Tibial nerve (tissue), 4 donors: ENCODE measurements at regions not wholly inside any gene's neighbourhood (a gene's known extent, or its start where the extent isn't known, plus 50 kb on each side); places are given as distances from the start of the nearest gene placed in this dataset.

Experiments
- CTCF ChIP-seq, 5 experiments: fragments of 200-600 bp in 3 of 5; fragments of 450-650 bp in 2 of 5; sonication (generic) in 3 of 5; IDR thresholded peaks; one replicate each; pipeline ENCODE4 v1.5.1; 2016 to 2019; ENCODE audit warnings: antibody characterized with exemption in 5 of 5, mild to moderate bottlenecking in 3 of 5, moderate library complexity in 2 of 5
- EP300 ChIP-seq, 2 donors: sonication (generic); formaldehyde crosslinking; IDR thresholded peaks; one replicate each; pipeline ENCODE4 v1.6.1; 2017; ENCODE audit warnings: antibody characterized with exemption in 2 of 2, mild to moderate bottlenecking in 1 of 2
- POLR2A ChIP-seq, 2 donors: fragments of 450-650 bp; IDR thresholded peaks; one replicate each; pipeline ENCODE4 v1.6.1; 2017; ENCODE audit warnings: antibody characterized with exemption in 2 of 2, mild to moderate bottlenecking in 2 of 2, moderate library complexity in 2 of 2

- TF ChIP-seq POLR2A (IDR thresholded peaks at IDR 0.05) (no peak), CTCF (IDR thresholded peaks at IDR 0.05) (no peak), EP300 (IDR thresholded peaks at IDR 0.05) (no peak)
These were observed 344.9 kb downstream of the ZNF326 start for GRCh38 chr1:90339811-90340210.
